AG09309 (cell line): ENCODE measurements at regions not wholly inside any gene's neighbourhood (a gene's known extent, or its start where the extent isn't known, plus 50 kb on each side); places are given as distances from the start of the nearest gene placed in this dataset.

ENCODE experiments used
- DNase-seq: peaks from one replicate; pipeline ENCODE4 v3.0.0-alpha.2; 2010; ENCODE audit warnings: low read depth
- H3K4me3 ChIP-seq: 2 replicates; pipeline ENCODE4 v1.5.1; 2011; ENCODE audit warnings: mild to moderate bottlenecking, low read depth, low read length, moderate library complexity; ENCODE audit not compliant: control insufficient read depth
- CTCF ChIP-seq: IDR thresholded peaks from 2 replicates; pipeline ENCODE4 v1.5.1; 2011; ENCODE audit warnings: mild to moderate bottlenecking, low read depth, low read length, inconsistent platforms; ENCODE audit not compliant: insufficient read depth, control insufficient read depth; ENCODE audit errors: missing control alignments

- no peak for TF ChIP-seq CTCF
- H3K4me3 ChIP-seq = no peak overlapping the region
- no peak for DNase-seq
Measured at GRCh38 chr10:111474786-111475185, 398.0 kb downstream of the ADRA2A start.

GRCh38 chr10:111475720-111476119 lies 398.9 kb downstream of the ADRA2A start:
- no peak overlapping the region for H3K4me3 ChIP-seq
- no peak for TF ChIP-seq CTCF
- no peak for DNase-seq

DNA sequence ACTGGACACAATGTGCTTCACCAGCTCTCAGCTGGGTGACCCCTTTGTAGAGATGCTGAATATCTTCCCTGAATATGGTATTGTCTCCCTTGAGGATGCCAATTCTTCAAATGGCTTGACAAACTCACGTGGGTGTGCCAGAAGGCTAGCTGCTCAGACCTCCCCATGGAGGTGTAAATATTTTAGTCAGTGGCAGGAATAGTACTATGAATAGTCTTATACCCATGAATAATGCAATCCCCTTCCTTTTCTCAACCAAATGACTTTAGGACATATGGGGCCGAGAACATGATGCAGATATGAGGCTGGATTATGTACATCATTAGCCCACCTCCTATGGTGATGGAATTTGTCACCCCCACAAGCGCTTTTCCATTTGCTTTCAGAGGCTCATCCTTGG lies 401.8 kb downstream of the ADRA2A start:
- DNase-seq = no peak
- no peak for TF ChIP-seq CTCF

DNA sequence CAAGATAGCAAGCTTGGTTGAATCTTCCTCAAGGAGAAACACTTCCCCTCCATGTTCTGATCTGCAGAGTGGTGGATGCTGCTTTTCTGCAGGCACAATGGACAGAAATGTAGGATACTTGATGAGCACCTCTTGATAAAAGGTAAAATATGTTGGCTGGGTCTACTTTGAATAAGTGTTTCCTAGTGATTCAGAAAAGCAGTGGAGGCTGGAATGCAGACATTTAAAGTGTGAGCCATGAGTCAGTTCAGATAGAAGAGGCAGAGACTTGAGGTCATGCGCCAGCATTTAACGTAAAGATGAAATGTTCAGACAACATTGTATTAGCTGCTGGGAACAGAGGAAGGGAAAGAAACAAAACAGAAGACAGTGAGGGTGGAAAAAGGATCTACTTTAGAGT lies 403.1 kb downstream of the ADRA2A start:
- no peak for TF ChIP-seq CTCF
- no peak for DNase-seq
- H3K4me3 ChIP-seq = no peak overlapping the region

More for the DNA sequence above, 401.8 kb downstream of the ADRA2A start:
- H3K4me3 ChIP-seq = no peak overlapping the region

- H3K4me3 ChIP-seq = no peak overlapping the region
- DNase-seq = no peak
Measured at GRCh38 chr10:111481261-111481826, 404.5 kb downstream of the ADRA2A start.

DNA sequence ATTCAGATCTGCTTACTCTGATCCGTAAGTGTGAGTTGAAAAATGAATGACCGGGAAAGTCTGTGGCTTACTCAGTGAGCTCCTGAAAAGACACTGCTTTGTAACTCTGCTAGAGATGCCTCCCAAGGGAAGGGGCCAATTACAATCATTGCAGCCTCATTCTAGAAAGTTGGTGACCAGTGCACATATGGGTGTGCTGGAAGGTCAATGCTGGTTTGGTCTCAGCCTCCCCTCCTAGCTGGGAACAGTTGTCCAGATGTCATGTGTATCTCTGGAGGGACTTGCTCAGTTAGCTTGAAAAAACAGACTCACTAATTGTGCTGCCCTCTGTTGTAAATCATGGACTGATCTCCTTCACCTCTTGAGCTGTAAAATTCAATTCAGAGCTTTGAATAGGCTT lies 405.0 kb downstream of the ADRA2A start:
- H3K4me3 ChIP-seq = no peak overlapping the region
- DNase-seq = no peak
- TF ChIP-seq CTCF = no peak

More at GRCh38 chr10:111481261-111481826, 404.5 kb downstream of the ADRA2A start:
- no peak for TF ChIP-seq CTCF
